HG03108 (cell line): ENCODE measurements at regions not wholly inside any gene's neighbourhood (a gene's known extent, or its start where the extent isn't known, plus 50 kb on each side); places are given as distances from the start of the nearest gene placed in this dataset.

Experiments
- ATAC-seq: cut with Tn5 transposase; IDR thresholded peaks from one replicate; pipeline ENCODE4 v1.9.1; 2021; ENCODE audit warnings: moderate library complexity; ENCODE audit not compliant: unreplicated experiment

- no peak for ATAC-seq
Measured at GRCh38 chr5:73344835-73345234, 103.7 kb downstream of the FOXD1 start.

- no peak for ATAC-seq
Measured at GRCh38 chr5:73339711-73340110, 108.9 kb downstream of the FOXD1 start.

DNA sequence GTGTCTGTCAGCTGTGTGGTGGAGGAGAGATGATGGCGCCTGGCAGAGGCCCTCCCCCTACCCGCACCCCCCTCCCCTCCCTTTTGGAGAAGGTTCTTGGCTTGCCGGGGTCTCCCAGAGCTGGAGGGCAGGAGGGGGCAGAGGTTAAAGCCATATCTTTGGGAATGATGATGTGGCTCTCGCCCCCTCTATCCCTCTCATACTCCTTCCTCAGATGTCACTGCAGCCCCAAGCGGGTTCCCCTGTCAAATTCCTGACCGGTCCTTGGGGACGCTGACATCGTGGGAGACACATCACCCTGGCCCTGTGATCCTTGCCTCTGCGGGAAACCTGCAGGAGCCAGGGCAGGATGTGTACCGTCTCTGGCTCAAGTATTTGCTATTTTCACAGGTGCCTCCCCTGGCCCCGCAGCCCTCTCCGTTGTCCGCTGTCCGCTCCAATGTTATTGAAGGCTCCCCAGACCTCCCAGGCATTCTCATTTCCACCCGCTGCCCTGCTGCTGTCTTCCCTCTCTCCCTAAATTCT lies 109.5 kb downstream of the FOXD1 start:
- no peak for ATAC-seq

- no peak for ATAC-seq
Measured at GRCh38 chr5:73338256-73339050, 110.1 kb downstream of the FOXD1 start.

- no peak for ATAC-seq
Measured at GRCh38 chr5:73337586-73338255, 110.9 kb downstream of the FOXD1 start.

GRCh38 chr5:73336366-73336765 lies 112.2 kb downstream of the FOXD1 start:
- no peak for ATAC-seq

- no peak for ATAC-seq
Measured at GRCh38 chr5:73333944-73334703, 114.5 kb downstream of the FOXD1 start.

DNA sequence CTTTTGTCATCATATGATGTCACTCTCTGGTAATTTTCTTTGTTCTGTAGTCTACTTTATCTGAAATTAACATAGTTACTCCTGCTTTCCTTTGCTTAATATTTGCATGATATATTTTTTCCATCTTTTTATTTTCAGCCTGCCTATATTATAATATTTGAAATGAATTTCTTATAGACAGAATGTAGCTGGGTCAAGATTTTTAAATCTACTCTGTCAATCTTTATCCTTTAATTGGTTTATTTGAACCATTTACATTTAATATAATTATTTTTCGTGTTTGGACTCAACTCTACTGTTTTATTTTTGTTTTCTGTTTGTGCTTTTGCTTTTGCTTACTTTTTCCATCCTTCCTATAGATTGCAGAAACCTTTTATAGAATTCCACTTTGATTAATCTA lies 118.0 kb downstream of the FOXD1 start:
- ATAC-seq: no peak

GRCh38 chr5:73328640-73329039 lies 119.9 kb downstream of the FOXD1 start:
- ATAC-seq: no peak

DNA sequence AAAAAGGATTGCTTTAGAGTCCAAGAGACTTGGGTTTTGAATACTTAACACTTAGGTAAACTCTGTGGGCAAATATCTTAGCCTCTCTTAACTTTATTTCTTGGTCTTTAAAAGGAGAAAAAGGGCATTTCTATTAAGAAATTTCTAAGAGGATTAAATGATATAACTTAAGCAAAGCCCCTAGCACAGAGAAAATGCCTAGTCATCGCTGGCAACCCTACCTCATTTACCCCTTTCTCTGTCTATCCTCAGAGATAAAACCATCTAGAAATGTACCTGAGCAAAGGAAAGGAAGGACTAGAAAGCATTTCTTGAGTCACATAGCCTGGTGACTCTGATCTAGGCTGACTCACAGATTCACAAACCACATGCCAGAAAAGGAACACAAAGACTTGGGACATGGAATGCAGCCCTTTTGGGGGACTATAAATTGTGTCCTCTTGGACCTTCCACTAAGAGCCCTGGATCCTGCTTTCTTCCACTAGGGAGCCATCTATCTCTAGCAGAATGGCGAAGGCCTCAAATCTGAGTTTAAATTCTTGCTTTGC lies 120.6 kb downstream of the FOXD1 start:
- no peak for ATAC-seq

DNA sequence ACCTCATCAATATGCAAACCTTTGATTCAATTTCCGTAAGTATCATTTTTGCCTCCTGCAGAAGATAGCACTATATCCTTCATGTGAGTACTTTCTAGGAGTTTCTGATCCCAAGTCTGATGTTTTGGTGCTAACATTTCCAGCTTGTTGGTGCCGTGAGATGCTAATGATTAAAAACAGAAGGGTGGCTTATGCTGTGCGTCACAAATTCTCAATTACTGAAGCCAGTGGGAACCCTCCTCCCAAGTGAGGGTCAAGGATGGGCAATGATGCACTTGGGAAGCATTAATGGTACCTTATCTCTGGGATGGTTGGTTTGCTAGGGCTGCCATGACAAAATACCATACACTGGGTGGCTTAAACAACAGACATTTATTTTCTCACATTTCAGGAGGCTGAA lies 123.0 kb downstream of the FOXD1 start:
- ATAC-seq: no peak

DNA sequence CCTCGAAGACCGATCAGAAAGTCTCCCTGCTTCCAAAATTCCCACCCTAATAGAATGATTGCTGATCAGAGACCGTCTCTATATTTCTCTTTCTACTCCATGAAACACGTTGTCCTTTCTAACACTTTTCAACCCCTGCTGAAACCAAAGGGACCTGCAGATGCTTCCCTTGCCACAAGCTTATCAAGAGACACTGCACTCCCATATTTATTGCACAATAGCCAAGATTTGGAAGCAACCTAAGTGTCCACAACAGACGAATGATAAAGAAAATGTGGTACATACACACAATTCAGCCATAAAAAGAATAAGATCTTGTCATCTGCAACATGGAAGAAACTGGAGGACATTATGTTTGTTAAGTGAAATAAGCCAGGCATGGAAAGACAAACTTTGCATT lies 125.1 kb downstream of the FOXD1 start:
- no peak for ATAC-seq

DNA sequence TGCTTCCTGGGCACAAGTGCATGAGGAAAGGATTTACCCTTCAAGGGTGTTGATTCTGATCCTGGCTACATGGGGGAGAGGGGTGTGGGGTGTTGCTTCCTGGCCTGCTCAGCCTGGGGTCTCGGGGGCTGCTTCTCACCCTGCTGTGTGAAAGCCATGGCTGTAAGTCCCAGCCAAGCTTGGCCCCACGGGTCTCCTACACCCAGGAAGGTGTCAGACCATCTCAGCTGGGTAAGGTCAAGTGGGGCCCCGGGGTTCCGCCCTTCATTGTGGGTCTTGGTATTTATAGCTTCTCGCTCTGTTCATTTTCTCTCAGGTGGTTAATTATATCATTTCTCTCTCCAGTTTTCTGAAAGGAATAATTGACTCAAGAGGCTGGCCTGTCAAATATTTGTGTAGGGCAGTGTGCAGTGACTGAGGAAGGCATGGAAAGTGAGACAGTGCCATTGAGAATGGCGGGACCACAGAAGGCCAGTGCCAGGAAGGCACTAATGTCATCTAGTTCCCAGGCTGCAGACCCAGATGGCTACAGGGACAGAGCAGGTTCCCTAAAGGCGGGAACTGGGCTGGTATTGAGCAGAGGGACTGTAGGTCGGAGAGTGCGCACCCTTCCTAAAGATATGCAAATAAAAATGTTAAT lies 126.0 kb downstream of the FOXD1 start:
- no peak for ATAC-seq

DNA sequence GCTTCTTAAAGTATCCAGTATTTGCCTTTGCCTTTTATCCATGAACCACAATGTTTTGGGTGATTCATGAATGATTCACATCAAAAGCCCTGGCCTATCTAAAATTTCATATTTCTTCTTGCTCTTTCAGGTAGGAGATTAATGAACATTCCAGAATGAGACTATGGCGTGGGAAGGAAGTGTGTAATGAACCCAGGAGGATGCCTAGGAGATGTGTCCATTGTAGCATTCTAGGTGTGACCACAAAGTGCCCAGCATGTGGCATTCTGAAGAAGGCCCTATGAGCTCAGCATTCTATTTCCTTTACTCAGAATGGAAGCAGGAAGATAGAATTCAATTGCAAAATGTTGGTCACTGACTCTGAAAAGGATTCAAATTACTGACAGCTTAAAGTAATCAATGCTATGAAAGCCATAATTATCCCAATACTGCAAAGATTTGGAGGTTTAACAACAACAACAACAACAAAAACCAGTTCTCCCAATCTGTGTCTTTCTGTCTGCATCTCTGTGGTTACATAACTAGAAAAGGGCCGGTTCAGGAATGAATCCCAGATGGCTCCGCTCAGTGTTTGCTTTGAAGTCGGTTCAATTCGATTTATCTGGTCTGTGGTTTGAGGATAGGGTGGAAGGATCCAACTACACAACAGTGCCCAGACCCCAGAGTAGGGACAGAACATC lies 126.7 kb downstream of the FOXD1 start:
- no peak for ATAC-seq

DNA sequence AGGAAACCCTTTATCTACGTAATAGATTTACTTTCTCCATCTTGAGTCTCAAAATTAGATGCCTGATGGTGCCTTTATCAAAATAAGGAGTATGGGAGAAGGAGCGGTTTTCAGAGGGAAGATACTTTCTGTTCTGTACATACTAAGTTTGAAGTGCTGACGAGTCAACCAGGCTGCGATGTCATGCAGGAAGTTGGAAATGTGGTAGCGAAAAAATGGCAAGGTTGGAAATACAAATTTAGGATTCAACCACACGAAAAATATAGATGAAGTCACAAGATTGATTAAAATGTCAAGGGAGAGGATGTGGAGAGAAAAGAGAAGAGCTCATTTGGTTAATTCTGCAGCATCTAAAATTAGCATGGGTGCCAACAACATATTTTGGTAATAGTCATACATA lies 129.5 kb downstream of the FOXD1 start:
- no peak for ATAC-seq

- no peak for ATAC-seq
Measured at GRCh38 chr5:73318308-73318719, 130.3 kb downstream of the FOXD1 start.

DNA sequence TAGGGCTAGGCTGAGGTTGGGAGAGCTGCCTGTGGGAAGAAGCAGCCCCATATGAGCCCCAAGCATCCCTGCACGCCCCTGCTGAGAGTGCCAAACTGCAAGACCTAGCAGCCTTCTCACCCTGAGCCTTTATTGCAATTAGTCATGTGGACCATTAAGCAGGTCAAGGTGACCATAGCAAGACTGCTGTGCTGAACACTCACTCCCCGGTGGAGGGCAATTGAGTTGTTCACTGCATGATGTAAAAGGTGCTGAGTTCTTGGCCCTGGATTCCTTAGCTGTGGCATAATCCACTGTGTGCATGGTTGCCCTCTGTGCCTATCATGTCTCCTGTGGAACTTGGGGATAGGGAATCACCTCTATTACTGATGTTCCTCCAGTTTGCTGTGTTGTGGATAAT lies 131.1 kb downstream of the FOXD1 start:
- no peak for ATAC-seq

DNA sequence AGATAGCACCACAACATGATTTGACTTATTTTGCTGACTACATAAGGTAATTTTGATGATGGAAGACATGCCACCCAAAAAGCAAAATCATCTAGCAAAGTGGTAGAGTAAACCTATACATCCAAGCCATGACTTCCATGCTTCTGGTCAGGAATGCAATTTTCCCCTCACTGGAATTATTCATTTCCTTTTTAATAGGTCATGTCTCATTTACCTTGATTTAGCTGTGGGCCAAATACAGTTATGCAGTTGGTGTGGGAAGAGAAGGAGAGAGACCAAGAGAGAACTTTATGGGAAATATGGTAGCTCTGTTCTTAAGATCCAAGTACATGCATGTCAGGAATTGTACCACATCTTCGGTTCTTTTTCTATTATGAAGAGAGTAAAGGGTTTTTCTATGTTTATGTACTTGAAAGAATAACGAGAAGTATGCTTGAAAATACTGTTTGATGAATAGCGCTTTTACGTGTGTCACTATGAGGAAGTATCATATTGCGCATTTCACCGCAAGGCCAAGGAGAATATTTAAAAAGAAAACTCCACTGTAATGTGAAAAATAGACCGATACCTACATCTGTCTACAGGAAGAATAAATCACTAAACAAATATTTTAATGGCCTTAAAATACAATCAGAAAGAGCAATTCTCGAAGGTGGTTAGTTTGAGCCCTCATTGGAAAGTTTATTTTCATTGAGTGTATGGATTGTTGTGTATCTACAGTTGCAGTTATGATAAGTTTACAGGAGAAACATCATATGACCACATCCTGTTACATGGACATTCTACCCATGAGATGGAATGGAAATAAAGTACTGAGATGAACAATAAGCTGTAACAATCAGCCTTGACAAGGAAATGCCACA lies 134.0 kb downstream of the FOXD1 start:
- no peak for ATAC-seq

- ATAC-seq: no peak
Measured at GRCh38 chr5:73312872-73313510, 135.6 kb downstream of the FOXD1 start.
